Tibial nerve (tissue), 4 donors: ENCODE measurements at regions not wholly inside any gene's neighbourhood (a gene's known extent, or its start where the extent isn't known, plus 50 kb on each side); places are given as distances from the start of the nearest gene placed in this dataset.

Experiments
- CTCF ChIP-seq, 5 experiments: fragments of 200-600 bp in 3 of 5; fragments of 450-650 bp in 2 of 5; sonication (generic) in 3 of 5; IDR thresholded peaks; one replicate each; pipeline ENCODE4 v1.5.1; 2016 to 2019; ENCODE audit warnings: antibody characterized with exemption in 5 of 5, mild to moderate bottlenecking in 3 of 5, moderate library complexity in 2 of 5
- EP300 ChIP-seq, 2 donors: sonication (generic); formaldehyde crosslinking; IDR thresholded peaks; one replicate each; pipeline ENCODE4 v1.6.1; 2017; ENCODE audit warnings: antibody characterized with exemption in 2 of 2, mild to moderate bottlenecking in 1 of 2
- POLR2A ChIP-seq, 2 donors: fragments of 450-650 bp; IDR thresholded peaks; one replicate each; pipeline ENCODE4 v1.6.1; 2017; ENCODE audit warnings: antibody characterized with exemption in 2 of 2, mild to moderate bottlenecking in 2 of 2, moderate library complexity in 2 of 2

- TF ChIP-seq CTCF (IDR thresholded peaks at IDR 0.05): no peak
- no peak for TF ChIP-seq EP300 (IDR thresholded peaks at IDR 0.05)
- TF ChIP-seq POLR2A (IDR thresholded peaks at IDR 0.05): no peak
Measured at GRCh38 chrX:120020305-120020704, 57.2 kb downstream of the RHOXF2B start.
